ENCODE measurements at regions not wholly inside any gene's neighbourhood (a gene's known extent, or its start where the extent isn't known, plus 50 kb on each side); places are given as distances from the start of the nearest gene placed in this dataset.
"Not testable (repeated sequence)": the region's sequence is repeated elsewhere in the genome, so short reads cannot be mapped to it uniquely, and the experiment has no call there.

DNA sequence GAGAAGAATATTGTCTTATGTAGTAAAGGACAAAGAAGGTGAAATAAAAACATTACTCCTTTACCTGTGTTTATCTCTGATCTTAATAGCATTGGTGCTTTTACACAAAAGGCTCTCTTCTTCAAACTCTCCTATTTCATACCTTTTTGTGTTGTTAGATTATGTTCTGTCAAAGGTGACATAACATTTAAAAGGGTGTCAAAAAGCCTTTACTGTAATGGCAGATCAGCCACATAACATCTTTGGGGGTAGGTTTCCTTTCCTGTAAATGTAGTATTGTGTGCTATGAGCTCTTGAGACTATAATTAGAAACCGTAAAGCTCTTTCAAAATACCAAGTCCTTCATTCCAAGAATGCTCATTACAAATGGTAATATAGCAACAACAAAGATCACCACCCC lies 400.1 kb downstream of the LNPK start:
- Histone ChIP-seq H3K9me3 (ENCODE audit: low read length) (no peaks in the 10 kb centered on the region), H3K4me1 (ENCODE audit: insufficient read depth, low read length) (peaks cover 12% of the 10 kb centered on the region), H3K27me3 (ENCODE audit: insufficient read depth, low read length) (no peaks in the 10 kb centered on the region), H2AFZ (ENCODE audit: low read depth, low read length) (no peak overlapping the region), H3K36me3 (ENCODE audit: insufficient read depth, low read length) (no peaks in the 10 kb centered on the region), H3K4me3 (ENCODE audit: low read length) (no peak overlapping the region)

GRCh38 chr2:175599966-175600831 lies 401.9 kb downstream of the LNPK start:
- H3K4me3 ChIP-seq (ENCODE audit: low read length): no peak overlapping the region
- H3K9me3 ChIP-seq (ENCODE audit: low read length): no peaks in the 10 kb centered on the region
- no peaks in the 10 kb centered on the region for H3K27me3 ChIP-seq (ENCODE audit: insufficient read depth, low read length)
- no peak overlapping the region for H2AFZ ChIP-seq (ENCODE audit: low read depth, low read length)
- H3K36me3 ChIP-seq (ENCODE audit: insufficient read depth, low read length): no peaks in the 10 kb centered on the region
- peaks cover 12% of the 10 kb centered on the region for H3K4me1 ChIP-seq (ENCODE audit: insufficient read depth, low read length)

GRCh38 chr2:175597286-175597685 lies 404.8 kb downstream of the LNPK start:
- no peaks in the 10 kb centered on the region for H3K27me3 ChIP-seq (ENCODE audit: insufficient read depth, low read length)
- no peak overlapping the region for H3K4me3 ChIP-seq (ENCODE audit: low read length)
- peaks cover 12% of the 10 kb centered on the region for H3K4me1 ChIP-seq (ENCODE audit: insufficient read depth, low read length)
- no peaks in the 10 kb centered on the region for H3K36me3 ChIP-seq (ENCODE audit: insufficient read depth, low read length)
- H2AFZ ChIP-seq (ENCODE audit: low read depth, low read length): no peak overlapping the region
- no peaks in the 10 kb centered on the region for H3K9me3 ChIP-seq (ENCODE audit: low read length)

DNA sequence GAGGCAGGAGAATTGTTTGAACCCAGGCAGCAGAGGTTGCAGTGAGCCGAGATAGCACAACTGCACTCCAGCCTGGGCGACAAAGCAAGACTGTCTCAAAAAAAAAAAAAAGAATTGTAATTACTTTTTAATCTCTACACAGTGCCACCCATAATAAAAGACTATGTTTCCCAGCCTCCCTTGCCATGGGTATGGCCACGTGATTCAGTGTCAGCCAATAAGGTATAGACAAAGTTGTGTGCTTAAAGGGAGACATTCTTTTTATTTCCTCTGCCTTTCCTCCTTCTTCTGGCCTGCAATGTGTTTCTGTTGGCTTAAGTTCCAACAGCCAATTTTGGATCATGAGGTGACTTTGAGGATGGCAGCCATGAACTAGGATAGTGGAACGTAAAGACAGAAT lies 406.9 kb downstream of the LNPK start:
- Histone ChIP-seq H3K27me3 (ENCODE audit: insufficient read depth, low read length) (no peaks in the 10 kb centered on the region), H2AFZ (ENCODE audit: low read depth, low read length) (no peak overlapping the region), H3K36me3 (ENCODE audit: insufficient read depth, low read length) (no peaks in the 10 kb centered on the region), H3K9me3 (ENCODE audit: low read length) (no peaks in the 10 kb centered on the region), H3K4me1 (ENCODE audit: insufficient read depth, low read length) (peaks cover 6% of the 10 kb centered on the region), H3K4me3 (ENCODE audit: low read length) (no peak overlapping the region)

DNA sequence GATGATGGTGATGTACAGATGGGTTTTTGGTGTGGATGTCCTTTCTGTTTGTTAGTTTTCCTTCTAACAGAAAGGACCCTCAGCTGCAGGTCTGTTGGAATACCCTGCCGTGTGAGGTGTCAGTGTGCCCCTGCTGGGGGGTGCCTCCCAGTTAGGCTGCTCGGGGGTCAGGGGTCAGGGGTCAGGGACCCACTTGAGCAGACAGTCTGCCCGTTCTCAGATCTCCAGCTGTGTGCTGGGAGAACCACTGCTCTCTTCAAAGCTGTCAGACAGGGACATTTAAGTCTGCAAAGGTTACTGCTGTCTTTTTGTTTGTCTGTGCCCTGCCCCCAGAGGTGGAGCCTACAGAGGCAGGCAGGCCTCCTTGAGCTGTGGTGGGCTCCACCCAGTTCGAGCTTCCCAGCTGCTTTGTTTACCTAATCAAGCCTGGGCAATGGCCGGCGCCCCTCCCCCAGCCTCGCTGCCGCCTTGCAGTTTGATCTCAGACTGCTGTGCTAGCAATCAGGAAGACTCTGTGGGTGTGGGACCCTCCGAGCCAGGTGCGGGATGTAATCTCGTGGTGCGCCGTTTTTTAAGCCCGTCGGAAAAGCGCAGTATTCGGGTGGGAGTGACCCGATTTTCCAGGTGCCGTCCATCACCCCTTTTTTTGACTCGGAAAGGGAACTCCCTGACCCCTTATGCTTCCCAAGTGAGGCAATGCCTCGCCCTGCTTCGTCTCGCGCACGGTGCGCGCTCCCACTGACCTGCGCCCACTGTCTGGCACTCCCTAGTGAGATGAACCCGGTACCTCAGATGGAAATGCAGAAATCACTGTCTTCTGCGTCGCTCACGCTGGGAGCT lies 408.2 kb downstream of the LNPK start:
- H3K9me3 ChIP-seq (ENCODE audit: low read length); H3K4me1 ChIP-seq (ENCODE audit: insufficient read depth, low read length); H2AFZ ChIP-seq (ENCODE audit: low read depth, low read length); H3K36me3 ChIP-seq (ENCODE audit: insufficient read depth, low read length); H3K27me3 ChIP-seq (ENCODE audit: insufficient read depth, low read length): not testable (repeated sequence)
- H3K4me3 ChIP-seq (ENCODE audit: low read length): peak overlapping the region; percentile 21

GRCh38 chr2:175588213-175588612 lies 406.7 kb upstream of the ATP5MC3 start:
- H3K36me3 ChIP-seq (ENCODE audit: insufficient read depth, low read length); H3K4me1 ChIP-seq (ENCODE audit: insufficient read depth, low read length); H3K27me3 ChIP-seq (ENCODE audit: insufficient read depth, low read length); H3K4me3 ChIP-seq (ENCODE audit: low read length); H3K9me3 ChIP-seq (ENCODE audit: low read length); H2AFZ ChIP-seq (ENCODE audit: low read depth, low read length): not testable (repeated sequence)

DNA sequence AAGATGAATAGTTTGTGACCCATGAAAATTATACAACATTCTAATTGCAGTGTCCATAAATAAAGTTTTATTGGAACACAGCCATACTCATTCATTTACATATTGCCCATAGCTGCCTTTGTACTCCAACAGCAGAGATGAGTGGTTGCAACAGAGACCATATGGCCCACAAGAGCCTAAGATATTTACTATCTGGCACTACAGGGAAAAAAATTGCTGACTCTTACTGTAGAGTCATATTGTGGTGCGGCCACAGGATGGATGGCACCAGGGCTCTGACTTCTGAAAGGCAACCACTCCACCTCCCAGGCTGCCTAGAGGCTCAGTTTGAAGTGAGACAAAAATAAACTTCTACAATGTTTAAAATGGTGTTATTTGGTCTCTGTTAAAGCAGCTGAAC lies 404.0 kb upstream of the ATP5MC3 start:
- H3K36me3 ChIP-seq (ENCODE audit: insufficient read depth, low read length): no peaks in the 10 kb centered on the region
- no peak overlapping the region for H3K4me3 ChIP-seq (ENCODE audit: low read length)
- no peaks in the 10 kb centered on the region for H3K27me3 ChIP-seq (ENCODE audit: insufficient read depth, low read length)
- no peaks in the 10 kb centered on the region for H3K4me1 ChIP-seq (ENCODE audit: insufficient read depth, low read length)
- H3K9me3 ChIP-seq (ENCODE audit: low read length): no peaks in the 10 kb centered on the region
- H2AFZ ChIP-seq (ENCODE audit: low read depth, low read length): no peak overlapping the region

DNA sequence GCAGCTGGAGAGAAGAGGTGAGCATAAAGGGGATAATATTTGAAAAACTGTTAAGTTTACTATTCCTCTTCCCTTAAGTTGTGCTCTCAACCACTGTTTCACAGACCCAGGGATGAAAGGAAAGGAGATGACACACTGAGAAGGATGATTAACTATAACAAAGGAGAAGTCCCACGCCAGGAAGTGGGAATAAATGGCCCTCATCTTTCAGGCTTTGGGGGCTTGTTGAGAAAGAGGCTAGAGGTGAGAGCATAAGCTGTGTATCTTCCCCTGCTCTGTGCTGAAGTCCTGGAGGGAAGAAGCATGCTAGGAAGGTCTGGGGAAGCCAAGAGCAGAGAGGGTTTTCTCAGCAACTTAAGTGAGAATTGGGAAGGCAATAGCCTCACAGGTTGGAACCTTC lies 399.1 kb upstream of the ATP5MC3 start:
- Histone ChIP-seq H3K4me1 (ENCODE audit: insufficient read depth, low read length) (no peaks in the 10 kb centered on the region), H3K4me3 (ENCODE audit: low read length) (no peak overlapping the region), H2AFZ (ENCODE audit: low read depth, low read length) (no peak overlapping the region), H3K9me3 (ENCODE audit: low read length) (no peaks in the 10 kb centered on the region), H3K27me3 (ENCODE audit: insufficient read depth, low read length) (no peaks in the 10 kb centered on the region), H3K36me3 (ENCODE audit: insufficient read depth, low read length) (no peaks in the 10 kb centered on the region)

DNA sequence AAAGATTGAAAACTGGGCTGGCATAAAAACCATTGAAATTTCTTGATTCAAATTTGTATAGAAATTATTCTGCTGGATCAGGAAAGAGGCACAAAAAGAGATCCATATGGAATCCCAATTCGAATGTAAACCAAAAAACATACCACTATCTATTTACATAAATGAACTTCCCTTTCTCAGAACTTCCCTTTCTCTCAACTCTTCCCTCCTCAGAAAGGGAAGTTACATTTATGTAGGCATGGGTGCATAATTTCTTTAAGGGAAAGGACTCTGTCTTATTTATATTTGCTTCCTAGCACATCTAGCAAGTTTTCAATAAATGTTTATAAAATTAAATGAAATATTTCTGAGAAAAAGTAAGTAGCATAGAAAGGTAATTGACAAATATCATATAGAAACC lies 398.1 kb upstream of the ATP5MC3 start:
- Histone ChIP-seq H3K36me3 (ENCODE audit: insufficient read depth, low read length) (no peaks in the 10 kb centered on the region), H3K9me3 (ENCODE audit: low read length) (no peaks in the 10 kb centered on the region), H3K27me3 (ENCODE audit: insufficient read depth, low read length) (no peaks in the 10 kb centered on the region), H2AFZ (ENCODE audit: low read depth, low read length) (no peak overlapping the region), H3K4me3 (ENCODE audit: low read length) (no peak overlapping the region), H3K4me1 (ENCODE audit: insufficient read depth, low read length) (no peaks in the 10 kb centered on the region)

DNA sequence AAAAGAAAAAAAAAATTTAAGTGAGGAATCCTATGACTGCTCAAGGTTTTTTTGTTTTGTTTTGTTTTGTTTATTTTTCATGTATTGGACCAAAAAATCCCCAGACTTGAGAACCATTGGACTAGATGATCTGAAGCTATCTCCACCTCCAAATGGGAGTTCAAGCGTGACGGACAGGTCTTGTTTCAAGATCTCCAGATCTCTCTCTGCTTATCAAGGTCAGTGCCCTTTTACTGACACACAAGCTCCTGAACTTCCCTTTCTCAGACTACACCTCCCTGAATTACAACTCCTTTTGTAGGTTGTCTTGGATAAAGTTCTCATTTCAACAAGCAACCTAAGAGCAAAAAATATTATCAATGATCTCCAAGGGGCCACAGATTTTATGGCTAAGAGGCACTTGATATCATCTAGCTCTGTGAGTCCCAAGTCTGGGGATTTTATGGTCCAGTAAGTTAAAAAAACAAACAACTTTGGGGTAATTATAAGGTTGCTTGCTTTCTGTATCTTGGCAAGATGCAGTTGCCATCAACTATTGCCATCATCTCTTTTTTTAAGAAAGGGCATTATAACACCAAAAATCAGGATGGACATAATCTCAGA lies 396.0 kb upstream of the ATP5MC3 start:
- no peaks in the 10 kb centered on the region for H3K9me3 ChIP-seq (ENCODE audit: low read length)
- H3K27me3 ChIP-seq (ENCODE audit: insufficient read depth, low read length): peaks cover 3% of the 10 kb centered on the region
- H3K36me3 ChIP-seq (ENCODE audit: insufficient read depth, low read length): no peaks in the 10 kb centered on the region
- H3K4me1 ChIP-seq (ENCODE audit: insufficient read depth, low read length): no peaks in the 10 kb centered on the region
- no peak overlapping the region for H2AFZ ChIP-seq (ENCODE audit: low read depth, low read length)
- no peak overlapping the region for H3K4me3 ChIP-seq (ENCODE audit: low read length)

- Histone ChIP-seq H2AFZ (ENCODE audit: low read depth, low read length) (no peak overlapping the region), H3K36me3 (ENCODE audit: insufficient read depth, low read length) (no peaks in the 10 kb centered on the region), H3K4me1 (ENCODE audit: insufficient read depth, low read length) (no peaks in the 10 kb centered on the region), H3K4me3 (ENCODE audit: low read length) (no peak overlapping the region), H3K9me3 (ENCODE audit: low read length) (no peaks in the 10 kb centered on the region), H3K27me3 (ENCODE audit: insufficient read depth, low read length) (peaks cover 3% of the 10 kb centered on the region)
Observed at GRCh38 chr2:175576875-175577274, 395.4 kb upstream of the ATP5MC3 start.

DNA sequence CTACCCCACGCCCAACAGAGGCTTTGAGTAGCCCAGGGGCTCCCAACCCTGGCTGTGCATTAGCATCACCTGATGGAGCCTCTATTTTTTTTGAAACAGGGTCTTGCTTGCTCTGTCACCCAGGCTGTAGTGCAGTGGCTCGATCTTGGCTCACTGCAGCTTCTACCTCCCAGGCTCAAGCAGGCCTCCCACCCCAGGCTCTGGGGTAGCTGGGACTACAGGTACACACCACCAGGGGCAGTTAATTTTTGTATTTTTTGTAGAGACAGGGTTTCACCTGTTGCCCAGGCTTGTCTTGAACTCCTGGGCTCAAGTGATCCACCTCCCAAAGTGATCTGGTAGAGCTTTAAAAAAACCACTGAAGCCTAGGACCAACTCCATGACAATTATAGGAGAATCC lies 394.8 kb upstream of the ATP5MC3 start:
- no peak overlapping the region for H2AFZ ChIP-seq (ENCODE audit: low read depth, low read length)
- no peaks in the 10 kb centered on the region for H3K4me1 ChIP-seq (ENCODE audit: insufficient read depth, low read length)
- no peaks in the 10 kb centered on the region for H3K9me3 ChIP-seq (ENCODE audit: low read length)
- H3K27me3 ChIP-seq (ENCODE audit: insufficient read depth, low read length): peaks cover 3% of the 10 kb centered on the region
- H3K4me3 ChIP-seq (ENCODE audit: low read length): no peak overlapping the region
- H3K36me3 ChIP-seq (ENCODE audit: insufficient read depth, low read length): no peaks in the 10 kb centered on the region
